ENCODE measurements at regions not wholly inside any gene's neighbourhood (a gene's known extent, or its start where the extent isn't known, plus 50 kb on each side); places are given as distances from the start of the nearest gene placed in this dataset.

- TF ChIP-seq CTCF (IDR thresholded peaks at IDR 0.05): no peak
- H3K36me3 ChIP-seq: no peaks in the 10 kb centered on the region
- H3K9me3 ChIP-seq: no peaks in the 10 kb centered on the region
- intact Hi-C loops (cut with DNase I): no loop called here
- DNase-seq: no peak
- no peak overlapping the region for H3K4me3 ChIP-seq
- ATAC-seq: no peak
- no peak overlapping the region for H3K27ac ChIP-seq
- no peaks in the 10 kb centered on the region for H3K27me3 ChIP-seq (ENCODE audit: low read depth)
- no peaks in the 10 kb centered on the region for H3K4me1 ChIP-seq
These were observed 726.4 kb upstream of the CDH2 start for GRCh38 chr18:28903306-28903705.

GRCh38 chr18:28890791-28891190, 713.9 kb upstream of the CDH2 start:
- Histone ChIP-seq H3K27ac (no peak overlapping the region), H3K27me3 (ENCODE audit: low read depth) (no peaks in the 10 kb centered on the region), H3K9me3 (no peaks in the 10 kb centered on the region), H3K36me3 (no peaks in the 10 kb centered on the region), H3K4me1 (no peaks in the 10 kb centered on the region), H3K4me3 (no peak overlapping the region)
- ATAC-seq (no peak), DNase-seq (no peak)
- no peak for TF ChIP-seq CTCF (IDR thresholded peaks at IDR 0.05)
- intact Hi-C loops (cut with DNase I): no loop called here

- Histone ChIP-seq H3K9me3 (no peaks in the 10 kb centered on the region), H3K4me3 (no peak overlapping the region), H3K27me3 (ENCODE audit: low read depth) (no peaks in the 10 kb centered on the region), H3K27ac (no peak overlapping the region), H3K4me1 (no peaks in the 10 kb centered on the region), H3K36me3 (no peaks in the 10 kb centered on the region)
- TF ChIP-seq CTCF (IDR thresholded peaks at IDR 0.05): no peak
- no peak for ATAC-seq
- DNase-seq: no peak
- intact Hi-C loops (cut with DNase I): no loop called here
These were observed 707.4 kb upstream of the CDH2 start for GRCh38 chr18:28884304-28884703.

GRCh38 chr18:28880856-28881255, 703.9 kb upstream of the CDH2 start:
- no peaks in the 10 kb centered on the region for H3K36me3 ChIP-seq
- H3K27ac ChIP-seq: no peak overlapping the region
- no peak overlapping the region for H3K4me3 ChIP-seq
- no peaks in the 10 kb centered on the region for H3K4me1 ChIP-seq
- ATAC-seq (no peak), DNase-seq (no peak)
- no peaks in the 10 kb centered on the region for H3K27me3 ChIP-seq (ENCODE audit: low read depth)
- no peak for TF ChIP-seq CTCF (IDR thresholded peaks at IDR 0.05)
- H3K9me3 ChIP-seq: no peaks in the 10 kb centered on the region
- intact Hi-C loops (cut with DNase I): no loop called here

GRCh38 chr18:28875059-28875458, 698.1 kb upstream of the CDH2 start:
- ATAC-seq (no peak), DNase-seq (no peak)
- intact Hi-C loops (cut with DNase I): no loop called here
- H3K9me3 ChIP-seq: no peaks in the 10 kb centered on the region
- no peaks in the 10 kb centered on the region for H3K4me1 ChIP-seq
- no peaks in the 10 kb centered on the region for H3K36me3 ChIP-seq
- no peaks in the 10 kb centered on the region for H3K27me3 ChIP-seq (ENCODE audit: low read depth)
- H3K27ac ChIP-seq: no peak overlapping the region
- no peak for TF ChIP-seq CTCF (IDR thresholded peaks at IDR 0.05)
- H3K4me3 ChIP-seq: no peak overlapping the region

GRCh38 chr18:28863396-28863795, 686.5 kb upstream of the CDH2 start:
- Histone ChIP-seq H3K9me3 (no peaks in the 10 kb centered on the region), H3K4me1 (no peaks in the 10 kb centered on the region), H3K27me3 (ENCODE audit: low read depth) (no peaks in the 10 kb centered on the region), H3K4me3 (no peak overlapping the region), H3K36me3 (no peaks in the 10 kb centered on the region), H3K27ac (no peak overlapping the region)
- DNase-seq (no peak), ATAC-seq (no peak)
- no peak for TF ChIP-seq CTCF (IDR thresholded peaks at IDR 0.05)
- intact Hi-C loops (cut with DNase I): no loop called here

Data from lower lobe of right lung (tissue), 2 donors.